HG03558 (cell line): ENCODE measurements at regions not wholly inside any gene's neighbourhood (a gene's known extent, or its start where the extent isn't known, plus 50 kb on each side); places are given as distances from the start of the nearest gene placed in this dataset.
A peak's percentile ranks its signal among the peaks of the same experiment; 100 is the strongest.

Experiments used
- ATAC-seq: cut with Tn5 transposase; IDR thresholded peaks from one replicate; pipeline ENCODE4 v1.9.1; 2021; ENCODE audit warnings: moderate number of reproducible peaks; ENCODE audit not compliant: unreplicated experiment; ENCODE audit errors: extremely low read depth

- peak; percentile 57 for ATAC-seq
Observed at GRCh38 chr7:126378642-126379041, 874.1 kb downstream of the GRM8 start.

GRCh38 chr7:126370038-126370668, 882.6 kb downstream of the GRM8 start:
- ATAC-seq, result peak; percentile 83

DNA sequence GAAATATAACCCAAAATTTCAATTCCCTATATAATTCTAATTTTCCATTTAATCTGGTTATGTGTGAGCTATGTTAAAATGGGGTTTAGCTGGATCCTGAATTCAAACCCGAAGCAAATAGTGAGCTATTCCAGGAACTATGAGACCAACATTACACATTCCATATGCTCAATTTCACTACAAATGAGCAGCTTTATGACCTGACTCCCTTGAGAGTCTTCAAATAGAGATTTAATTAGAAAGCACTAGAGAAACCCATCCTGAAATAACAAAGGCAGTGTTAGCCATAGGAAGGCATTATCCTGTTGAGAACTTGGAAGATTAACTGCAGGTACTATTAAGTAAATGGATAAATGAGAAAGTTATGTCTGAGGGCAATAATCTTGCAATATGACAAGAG, 890.0 kb downstream of the GRM8 start:
- no peak for ATAC-seq

DNA sequence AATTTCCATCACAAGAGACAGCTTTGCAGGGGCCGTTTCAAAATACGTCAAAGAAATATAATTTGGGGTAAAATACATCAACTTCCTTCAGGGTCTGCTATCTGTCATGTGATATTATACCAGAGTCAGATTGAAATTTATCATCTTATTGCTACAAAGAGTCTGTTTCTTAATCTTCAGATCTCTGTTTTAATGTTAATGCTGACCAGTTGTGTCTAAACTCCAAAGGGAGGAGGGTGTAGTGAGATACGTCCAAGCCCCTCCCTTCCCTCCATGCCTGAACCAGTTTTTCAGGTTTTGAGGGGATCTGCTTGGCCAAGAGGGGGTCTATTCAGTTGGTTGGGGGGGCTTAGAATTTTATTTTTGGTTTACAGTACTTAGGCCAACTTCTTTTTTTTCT, 891.6 kb downstream of the GRM8 start:
- ATAC-seq, result no peak

- no peak for ATAC-seq
Observed at GRCh38 chr7:126339813-126340212, 912.9 kb downstream of the GRM8 start.

GRCh38 chr7:126305671-126306070, 947.1 kb downstream of the GRM8 start:
- ATAC-seq, result no peak

DNA sequence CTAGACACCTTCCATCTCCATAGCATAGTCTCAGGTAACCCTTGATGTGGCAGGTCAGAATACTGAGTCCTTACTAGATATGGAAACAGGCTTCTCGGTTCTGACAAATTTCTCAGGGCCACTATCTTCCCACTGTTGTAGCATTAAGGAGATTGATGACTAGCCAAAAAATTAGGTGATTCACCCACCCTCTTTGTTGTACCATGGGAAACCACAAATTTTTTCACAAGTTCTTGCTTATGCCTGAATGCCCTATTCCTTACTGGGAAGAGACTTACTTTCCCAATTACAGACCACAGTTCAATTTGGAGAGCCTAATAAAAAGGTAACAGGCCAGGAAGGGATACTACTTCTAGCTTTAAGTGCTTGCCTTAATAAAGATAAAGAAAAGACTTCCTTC, 948.8 kb downstream of the GRM8 start:
- no peak for ATAC-seq

DNA sequence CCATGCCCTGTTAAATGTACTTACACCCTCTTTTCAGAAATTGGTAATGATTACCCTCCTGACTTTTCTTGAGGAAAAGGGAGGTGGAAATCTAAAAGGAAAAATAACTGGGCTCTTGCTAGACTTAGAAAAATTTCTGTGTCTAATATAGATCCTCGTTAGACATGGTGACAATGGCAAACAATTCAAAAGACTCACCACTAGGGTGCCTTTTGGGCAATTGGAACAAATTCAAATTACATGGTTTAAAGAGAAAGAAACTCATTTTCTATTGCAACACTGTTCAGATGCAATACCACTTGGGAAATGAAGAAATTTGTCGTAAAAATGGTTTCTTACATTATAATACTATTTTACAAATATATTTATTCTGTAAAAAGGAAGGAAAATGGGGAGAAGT, 950.1 kb downstream of the GRM8 start:
- ATAC-seq, result no peak

- no peak for ATAC-seq
Observed at GRCh38 chr7:126286317-126286716, 966.4 kb downstream of the GRM8 start.

GRCh38 chr7:126236261-126236660, 1016.5 kb downstream of the GRM8 start:
- no peak for ATAC-seq

DNA sequence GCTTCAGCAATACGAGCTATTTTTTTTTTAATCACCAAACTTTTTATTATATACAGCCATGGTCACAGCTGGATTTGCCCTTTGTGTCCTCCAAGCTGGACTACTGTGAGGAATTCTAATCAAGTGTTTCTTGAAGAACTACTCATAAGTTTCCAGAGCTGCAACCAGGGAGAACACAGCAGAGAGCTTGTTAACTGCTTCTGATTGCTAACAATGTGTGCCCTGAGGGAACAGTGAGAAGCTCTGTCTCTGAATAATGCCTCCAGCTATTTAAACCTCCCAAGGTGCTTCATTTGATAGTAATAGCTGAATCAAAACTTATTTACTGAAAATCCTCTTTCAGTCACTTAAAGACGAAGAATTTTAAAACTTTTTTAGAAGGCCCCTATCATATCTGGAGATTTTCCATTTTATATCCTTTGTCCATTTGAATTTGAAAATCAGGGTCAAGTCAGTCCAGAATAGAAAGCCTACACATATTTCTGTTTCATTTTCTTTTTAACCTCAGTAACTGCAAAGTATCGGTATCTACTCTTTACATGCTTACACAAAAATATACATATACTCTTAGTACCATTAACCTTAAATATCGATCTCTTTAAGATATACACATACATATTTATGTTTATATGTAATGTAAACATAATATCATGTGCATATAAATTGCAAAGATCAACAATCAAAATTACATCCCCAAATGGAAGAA, 1024.2 kb downstream of the GRM8 start:
- no peak for ATAC-seq

GRCh38 chr7:126227643-126228042, 1025.1 kb downstream of the GRM8 start:
- ATAC-seq, result no peak

- no peak for ATAC-seq
Observed at GRCh38 chr7:126227055-126227454, 1025.7 kb downstream of the GRM8 start.

DNA sequence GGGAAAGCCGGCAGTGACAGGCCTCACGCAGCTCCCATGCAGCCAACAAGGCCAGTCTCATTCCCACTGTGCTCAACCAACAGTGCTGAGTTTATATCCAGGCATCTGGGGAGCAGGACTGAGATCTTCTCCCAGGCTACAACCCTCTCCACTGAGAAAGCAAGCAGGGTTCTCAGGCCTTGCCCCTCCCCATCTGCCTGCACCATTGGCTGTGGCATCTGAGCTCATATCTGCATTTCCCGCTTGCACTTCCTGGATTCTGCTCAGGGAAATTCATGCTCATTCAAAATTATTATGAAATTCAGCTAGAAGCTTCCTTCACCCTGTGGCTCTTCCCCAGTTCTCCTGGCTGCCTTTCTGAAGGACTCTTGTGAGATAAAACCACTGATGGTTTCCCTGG, 1029.0 kb downstream of the GRM8 start:
- no peak for ATAC-seq

DNA sequence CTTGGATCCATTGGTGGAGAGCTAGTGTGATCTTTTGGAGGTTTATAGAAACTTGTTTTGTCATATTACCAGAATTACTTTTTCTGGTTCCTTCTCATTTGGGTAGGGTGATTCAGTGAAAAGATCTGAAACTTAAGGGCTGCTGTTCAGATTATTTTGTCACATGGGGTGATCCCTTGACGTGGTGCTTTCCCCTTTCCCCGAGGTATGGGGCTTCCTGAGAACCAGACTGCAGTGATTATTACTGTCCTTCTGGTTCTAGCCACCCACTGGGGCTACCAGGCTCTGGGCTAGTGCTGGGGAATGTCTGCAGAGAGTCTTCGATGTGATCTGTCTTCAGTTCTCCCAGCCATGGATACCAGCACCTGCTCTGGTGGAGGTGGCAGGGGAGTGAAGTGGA, 1030.0 kb downstream of the GRM8 start:
- no peak for ATAC-seq

DNA sequence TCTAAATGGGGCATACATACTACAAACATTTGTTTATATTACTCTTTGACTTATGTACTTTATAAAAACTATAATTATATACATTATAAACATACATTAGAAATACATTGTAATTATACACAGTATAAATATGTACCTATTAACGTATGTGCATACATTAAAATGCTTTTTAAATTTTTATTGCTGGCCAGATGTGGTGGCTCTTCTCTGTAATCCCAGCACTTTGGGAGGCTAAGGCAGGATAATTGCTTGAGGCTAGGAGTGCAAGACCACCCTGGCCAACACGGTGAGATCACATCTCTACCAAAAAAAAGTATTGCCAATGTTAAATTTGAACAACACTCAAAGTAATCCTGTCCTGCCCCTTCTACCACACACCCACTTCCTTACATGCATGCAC, 1037.0 kb downstream of the GRM8 start:
- no peak for ATAC-seq

- ATAC-seq, result no peak
Observed at GRCh38 chr7:126213876-126214275, 1038.9 kb downstream of the GRM8 start.

- ATAC-seq, result no peak
Observed at GRCh38 chr7:126211875-126212274, 1040.9 kb downstream of the GRM8 start.

DNA sequence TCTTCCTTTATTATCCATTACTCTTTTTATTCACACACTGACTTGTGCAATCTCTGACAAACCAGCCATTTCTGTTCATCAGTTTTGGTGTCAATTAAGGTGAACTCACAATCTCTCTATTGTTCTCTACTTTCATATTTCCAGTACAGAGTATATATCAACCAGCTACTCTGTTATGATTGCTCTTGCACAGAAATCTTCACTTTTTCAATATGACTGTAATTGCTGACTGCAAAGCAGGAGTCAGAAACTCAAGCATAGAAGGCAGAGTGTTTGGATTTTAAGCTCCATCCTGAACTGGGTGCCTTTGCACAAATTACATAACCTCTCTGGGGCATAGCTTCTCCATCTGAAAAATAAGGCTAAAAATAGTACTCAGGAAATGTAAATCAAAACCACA, 1042.0 kb downstream of the GRM8 start:
- ATAC-seq, result no peak

DNA sequence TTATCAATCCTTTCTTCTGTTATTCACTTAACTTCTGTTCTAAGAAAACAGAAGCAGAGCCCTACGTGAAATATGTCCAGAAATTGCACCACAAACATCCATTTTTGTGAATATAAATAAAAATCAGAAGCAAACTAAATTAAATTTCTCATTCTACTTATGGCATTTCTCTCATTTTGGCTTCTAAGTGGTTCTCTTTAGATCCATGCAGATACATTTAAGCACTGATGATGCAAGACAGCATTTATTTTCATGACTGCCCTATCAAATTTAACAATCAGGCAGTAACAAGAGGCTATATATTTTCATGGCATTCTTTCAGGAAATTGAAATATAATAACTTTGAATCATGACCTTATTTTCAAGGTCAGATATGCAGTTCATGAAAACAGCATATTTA, 1049.6 kb downstream of the GRM8 start:
- ATAC-seq, result no peak

GRCh38 chr7:126202177-126202576, 1050.6 kb downstream of the GRM8 start:
- ATAC-seq, result no peak

DNA sequence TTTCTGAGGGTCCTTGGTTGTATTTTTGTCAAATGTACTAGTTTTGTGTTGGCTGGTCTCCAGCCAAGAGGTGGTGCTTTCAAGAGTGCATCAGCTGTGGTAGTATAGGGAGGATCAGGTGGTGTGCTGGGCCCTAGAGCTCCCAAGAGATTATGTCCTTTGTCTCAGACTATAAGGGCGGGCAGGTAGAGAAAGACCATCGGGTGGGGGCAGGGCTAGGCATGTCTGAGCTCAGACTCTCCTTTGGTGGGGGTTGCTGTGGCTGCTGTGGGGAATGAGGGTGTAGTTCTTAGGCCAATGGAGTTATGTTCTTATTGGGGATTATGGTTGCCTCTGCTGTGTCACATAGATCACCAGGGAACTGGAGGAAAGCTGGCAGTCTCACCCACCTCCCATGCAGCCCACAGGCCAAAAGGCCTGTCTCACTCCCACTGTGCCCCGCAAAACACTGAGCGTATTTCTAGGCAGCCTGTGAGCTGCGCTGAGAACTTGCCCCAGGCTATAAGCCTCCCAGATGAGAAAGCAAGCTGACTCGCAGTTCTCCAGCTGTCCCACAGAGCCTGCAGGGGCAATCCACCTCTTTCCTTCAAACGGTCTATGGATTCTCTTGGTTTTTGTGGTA, 1066.7 kb downstream of the GRM8 start:
- no peak for ATAC-seq
